AG09309 (cell line): ENCODE measurements at regions not wholly inside any gene's neighbourhood (a gene's known extent, or its start where the extent isn't known, plus 50 kb on each side); places are given as distances from the start of the nearest gene placed in this dataset.

Source experiments
- DNase-seq: peaks from one replicate; pipeline ENCODE4 v3.0.0-alpha.2; 2010; ENCODE audit warnings: low read depth
- H3K4me3 ChIP-seq: 2 replicates; pipeline ENCODE4 v1.5.1; 2011; ENCODE audit warnings: mild to moderate bottlenecking, low read depth, low read length, moderate library complexity; ENCODE audit not compliant: control insufficient read depth
- CTCF ChIP-seq: IDR thresholded peaks from 2 replicates; pipeline ENCODE4 v1.5.1; 2011; ENCODE audit warnings: mild to moderate bottlenecking, low read depth, low read length, inconsistent platforms; ENCODE audit not compliant: insufficient read depth, control insufficient read depth; ENCODE audit errors: missing control alignments

DNA sequence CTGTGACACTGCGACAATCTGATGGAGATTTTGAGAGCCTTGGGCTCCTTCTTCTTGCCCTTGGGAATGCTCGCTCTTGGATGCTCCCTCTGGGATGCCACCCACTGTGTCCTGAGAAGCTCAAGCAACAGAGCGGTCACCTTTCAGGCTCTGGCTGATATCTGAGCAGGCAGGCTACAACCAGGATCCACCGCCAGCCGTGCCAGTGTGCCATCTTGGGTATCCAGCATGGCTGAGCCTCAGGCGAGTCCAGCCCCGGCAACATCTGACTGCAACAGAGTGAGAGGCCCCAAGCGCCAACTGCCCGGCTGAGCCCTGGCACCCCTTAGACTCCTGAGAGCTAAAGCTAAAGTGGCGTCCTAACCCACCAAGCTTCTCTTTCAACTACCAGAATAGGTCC lies 202.1 kb downstream of the IRX2 start:
- no peak overlapping the region for H3K4me3 ChIP-seq
- no peak for DNase-seq
- TF ChIP-seq CTCF: no peak

GRCh38 chr5:2546938-2547337 lies 204.5 kb downstream of the IRX2 start:
- no peak for DNase-seq
- H3K4me3 ChIP-seq: no peak overlapping the region
- TF ChIP-seq CTCF: no peak

GRCh38 chr5:2544003-2544402 lies 207.5 kb downstream of the IRX2 start:
- no peak overlapping the region for H3K4me3 ChIP-seq
- TF ChIP-seq CTCF: no peak
- no peak for DNase-seq

- DNase-seq: no peak
- H3K4me3 ChIP-seq: no peak overlapping the region
- TF ChIP-seq CTCF: no peak
These were observed 208.7 kb downstream of the IRX2 start for GRCh38 chr5:2542821-2543220.

DNA sequence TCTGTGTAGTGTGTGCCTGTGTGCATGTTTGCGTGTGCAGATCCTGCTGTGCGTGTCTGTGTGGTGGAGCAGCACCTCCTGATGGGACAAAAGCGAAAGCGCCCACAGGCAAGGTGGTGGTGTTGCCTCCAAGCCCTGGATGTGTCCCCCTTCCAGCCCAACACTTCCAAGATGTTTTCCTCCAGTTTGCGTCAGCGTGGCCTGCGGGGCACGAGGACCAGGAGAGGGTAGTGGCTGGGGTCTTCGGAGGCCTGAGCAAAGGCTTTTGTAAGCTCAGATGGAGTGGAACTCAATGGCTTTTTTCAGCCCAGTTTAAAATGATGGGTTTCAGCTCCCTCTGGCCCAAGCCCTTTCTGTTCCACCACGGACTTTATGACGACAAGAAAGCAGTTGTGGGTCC lies 209.5 kb downstream of the IRX2 start:
- no peak overlapping the region for H3K4me3 ChIP-seq
- TF ChIP-seq CTCF: no peak
- DNase-seq: no peak

DNA sequence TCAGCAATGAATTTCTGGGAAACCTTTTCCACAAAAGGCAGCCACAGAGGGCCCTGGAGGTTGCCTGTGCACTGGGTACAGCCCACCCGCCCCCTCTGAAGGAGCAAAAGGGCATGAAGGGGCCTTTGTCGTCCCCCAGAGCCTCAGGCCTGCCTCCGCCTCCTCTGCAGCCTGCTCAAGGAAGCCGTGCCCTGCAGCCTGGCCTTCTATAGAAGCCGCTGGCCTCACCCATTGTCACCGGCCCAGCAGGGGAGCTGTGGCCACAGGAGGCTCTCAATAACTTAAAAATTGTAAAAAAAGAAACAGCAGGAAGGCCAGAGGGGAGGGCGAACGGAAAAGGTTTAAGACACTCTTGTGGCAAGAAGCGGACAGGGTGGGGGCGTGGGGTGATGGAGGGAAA lies 213.3 kb downstream of the IRX2 start:
- DNase-seq: no peak
- no peak overlapping the region for H3K4me3 ChIP-seq
- no peak for TF ChIP-seq CTCF
